ENCODE measurements at regions not wholly inside any gene's neighbourhood (a gene's known extent, or its start where the extent isn't known, plus 50 kb on each side); places are given as distances from the start of the nearest gene placed in this dataset.

GRCh38 chr12:107990325-107990724, 138.8 kb upstream of the WSCD2 start:
- no peak overlapping the region for H3K4me3 ChIP-seq
- ATAC-seq (no peak), DNase-seq (peak in 2 of 3 donors; percentile 27 to 42)
- H3K36me3 ChIP-seq (ENCODE audit: low read depth), result no peaks in the 10 kb centered on the region
- intact Hi-C loops (cut with DNase I, micrococcal nuclease), result no loop called here
- TF ChIP-seq CTCF (IDR thresholded peaks at IDR 0.05), result no peak
- H3K9me3 ChIP-seq, result no peaks in the 10 kb centered on the region
- H3K4me1 ChIP-seq (ENCODE audit: low read depth), result no peaks in the 10 kb centered on the region

DNA sequence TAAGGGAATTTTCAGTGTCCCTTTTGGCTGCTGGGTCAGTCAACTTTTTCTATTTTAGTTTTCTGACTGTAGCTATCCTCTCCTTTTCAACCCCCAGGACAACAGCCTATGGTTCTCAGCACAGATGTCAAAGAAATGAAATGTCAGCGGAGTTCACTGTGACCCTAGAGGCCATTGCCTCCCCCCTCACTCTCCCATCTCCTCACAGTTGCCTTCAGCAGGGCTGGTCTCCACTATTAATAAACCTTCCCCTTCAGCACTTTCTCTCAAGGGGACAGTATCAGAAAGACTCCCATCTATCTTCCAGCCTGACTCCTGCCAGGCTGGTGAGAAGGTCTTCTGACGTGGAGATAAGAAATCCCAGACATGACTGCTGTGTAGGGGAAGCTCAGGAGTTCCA, 137.1 kb upstream of the WSCD2 start:
- TF ChIP-seq CTCF (IDR thresholded peaks at IDR 0.05), result no peak
- intact Hi-C loops (cut with DNase I, micrococcal nuclease), result no loop called here
- no peak for ATAC-seq
- Histone ChIP-seq H3K36me3 (ENCODE audit: low read depth) (no peaks in the 10 kb centered on the region), H3K4me3 (no peak overlapping the region), H3K9me3 (no peaks in the 10 kb centered on the region), H3K4me1 (ENCODE audit: low read depth) (no peaks in the 10 kb centered on the region)
- DNase-seq, result no peak

DNA sequence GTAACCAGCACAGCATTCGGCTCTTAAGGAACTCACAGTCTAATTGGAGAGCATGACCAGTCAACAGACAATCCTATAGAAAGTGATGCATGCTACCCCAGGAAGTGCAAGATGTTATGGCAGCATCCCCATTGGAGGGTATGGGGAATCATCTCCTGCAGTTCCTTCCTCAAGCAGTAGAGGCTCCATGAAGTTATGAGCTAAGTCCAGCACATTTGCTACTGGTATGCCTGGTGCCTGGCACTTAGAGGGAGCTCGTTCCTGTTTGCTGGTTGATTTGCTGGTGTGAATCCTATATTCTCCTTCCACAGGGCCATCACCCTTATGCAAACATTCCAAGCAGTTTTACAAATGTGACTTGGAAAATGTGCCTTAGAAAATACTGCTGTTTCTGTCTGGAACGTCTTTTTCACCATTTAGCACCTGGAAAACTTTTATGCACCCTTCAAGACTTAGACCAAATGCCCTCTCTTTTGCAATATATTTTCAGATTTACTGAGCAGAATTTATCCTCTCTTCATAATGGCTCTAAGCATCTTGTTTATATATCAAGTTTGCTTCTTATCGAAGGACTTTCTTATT, 136.1 kb upstream of the WSCD2 start:
- H3K36me3 ChIP-seq (ENCODE audit: low read depth), result no peaks in the 10 kb centered on the region
- no peak overlapping the region for H3K4me3 ChIP-seq
- intact Hi-C loops (cut with DNase I, micrococcal nuclease), result no loop called here
- TF ChIP-seq CTCF (IDR thresholded peaks at IDR 0.05), result no peak
- H3K4me1 ChIP-seq (ENCODE audit: low read depth), result no peaks in the 10 kb centered on the region
- peak; percentile 66 for ATAC-seq
- no peaks in the 10 kb centered on the region for H3K9me3 ChIP-seq
- peak in 1 of 3 donors; percentile 10 for DNase-seq

- Histone ChIP-seq H3K9me3 (no peaks in the 10 kb centered on the region), H3K36me3 (ENCODE audit: low read depth) (no peaks in the 10 kb centered on the region), H3K4me1 (ENCODE audit: low read depth) (no peaks in the 10 kb centered on the region), H3K4me3 (no peak overlapping the region)
- intact Hi-C loops (cut with DNase I, micrococcal nuclease), result no loop called here
- DNase-seq, result no peak
- TF ChIP-seq CTCF (IDR thresholded peaks at IDR 0.05), result no peak
- ATAC-seq, result no peak
Measured at GRCh38 chr12:107998863-107999262, 130.2 kb upstream of the WSCD2 start.

- Histone ChIP-seq H3K4me1 (ENCODE audit: low read depth) (no peaks in the 10 kb centered on the region), H3K9me3 (no peaks in the 10 kb centered on the region), H3K4me3 (no peak overlapping the region), H3K36me3 (ENCODE audit: low read depth) (no peaks in the 10 kb centered on the region)
- DNase-seq (no peak), ATAC-seq (no peak)
- intact Hi-C loops (cut with DNase I, micrococcal nuclease), result no loop called here
- TF ChIP-seq CTCF (IDR thresholded peaks at IDR 0.05), result no peak
Measured at GRCh38 chr12:108000111-108000510, 129.0 kb upstream of the WSCD2 start.

DNA sequence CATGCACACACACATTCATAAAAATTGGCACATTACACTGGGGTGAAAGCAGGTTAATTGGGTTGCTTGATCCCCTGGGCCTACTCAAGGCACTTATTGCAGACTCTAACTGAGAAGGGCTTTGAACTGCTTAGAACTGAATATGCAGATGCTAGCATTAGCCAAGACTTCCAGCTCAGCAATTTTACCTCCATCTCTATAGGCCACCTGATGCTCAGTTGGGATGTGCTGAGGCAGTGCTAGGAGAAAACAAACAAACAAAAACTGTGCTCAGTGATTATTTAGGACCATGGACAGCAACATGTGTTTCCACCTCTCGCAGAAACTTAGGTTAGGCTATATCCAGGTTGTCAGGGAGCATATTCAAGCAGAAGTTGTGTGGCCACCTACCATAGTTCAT, 124.8 kb upstream of the WSCD2 start:
- no peak for TF ChIP-seq CTCF (IDR thresholded peaks at IDR 0.05)
- H3K9me3 ChIP-seq, result no peaks in the 10 kb centered on the region
- intact Hi-C loops (cut with DNase I, micrococcal nuclease), result no loop called here
- H3K4me1 ChIP-seq (ENCODE audit: low read depth), result no peaks in the 10 kb centered on the region
- no peak overlapping the region for H3K4me3 ChIP-seq
- ATAC-seq, result no peak
- H3K36me3 ChIP-seq (ENCODE audit: low read depth), result no peaks in the 10 kb centered on the region
- DNase-seq, result no peak
